Fibroblast of the aortic adventitia (primary cell): ENCODE measurements at regions not wholly inside any gene's neighbourhood (a gene's known extent, or its start where the extent isn't known, plus 50 kb on each side); places are given as distances from the start of the nearest gene placed in this dataset.
"Not testable (repeated sequence)": the region's sequence is repeated elsewhere in the genome, so short reads cannot be mapped to it uniquely, and the experiment has no call there.

Source experiments
- DNase-seq: peaks from one replicate; pipeline ENCODE4 v3.0.0-alpha.2; 2010; ENCODE audit warnings: low read depth
- H3K4me3 ChIP-seq: 2 replicates; pipeline ENCODE4 v1.5.1; 2011; ENCODE audit warnings: low read depth, mild to moderate bottlenecking, control low read depth, low read length, moderate library complexity
- TF ChIP-seq, protein P1 (sequence below): IDR thresholded peaks from 2 replicates; pipeline ENCODE4 v1.5.1; 2011; ENCODE audit warnings: mild to moderate bottlenecking, low read length, control low read depth, inconsistent platforms; ENCODE audit not compliant: insufficient read depth

DNA sequence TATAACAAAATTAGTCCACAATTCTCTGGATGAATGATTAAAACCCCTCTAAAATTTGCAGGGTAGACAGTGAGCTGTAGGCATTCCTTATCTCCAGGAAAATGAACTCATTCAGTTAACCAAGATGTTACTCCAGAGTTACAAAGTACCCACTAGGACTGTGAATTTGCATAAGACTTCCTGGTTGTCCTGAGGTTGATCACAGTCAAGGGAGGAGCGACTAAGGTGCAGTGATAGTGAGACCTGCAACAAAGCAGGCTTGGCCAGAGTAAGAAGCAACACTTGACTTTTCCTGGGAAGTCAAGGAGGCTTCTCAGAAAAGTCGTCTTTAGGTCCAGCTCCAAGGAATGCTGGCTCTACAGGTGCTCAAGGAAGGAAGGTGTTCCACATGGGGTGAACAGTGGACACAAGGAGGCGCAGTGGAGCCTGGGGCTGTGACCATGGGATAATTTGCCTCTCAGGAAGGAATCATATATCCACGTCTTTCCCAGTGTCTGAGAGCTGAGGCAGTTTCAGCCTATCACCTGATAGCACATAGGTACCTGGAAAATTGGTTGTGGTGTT, 821.1 kb upstream of the EEF2KMT start:
- no peak overlapping the region for H3K4me3 ChIP-seq
- TF ChIP-seq, protein P1, sequence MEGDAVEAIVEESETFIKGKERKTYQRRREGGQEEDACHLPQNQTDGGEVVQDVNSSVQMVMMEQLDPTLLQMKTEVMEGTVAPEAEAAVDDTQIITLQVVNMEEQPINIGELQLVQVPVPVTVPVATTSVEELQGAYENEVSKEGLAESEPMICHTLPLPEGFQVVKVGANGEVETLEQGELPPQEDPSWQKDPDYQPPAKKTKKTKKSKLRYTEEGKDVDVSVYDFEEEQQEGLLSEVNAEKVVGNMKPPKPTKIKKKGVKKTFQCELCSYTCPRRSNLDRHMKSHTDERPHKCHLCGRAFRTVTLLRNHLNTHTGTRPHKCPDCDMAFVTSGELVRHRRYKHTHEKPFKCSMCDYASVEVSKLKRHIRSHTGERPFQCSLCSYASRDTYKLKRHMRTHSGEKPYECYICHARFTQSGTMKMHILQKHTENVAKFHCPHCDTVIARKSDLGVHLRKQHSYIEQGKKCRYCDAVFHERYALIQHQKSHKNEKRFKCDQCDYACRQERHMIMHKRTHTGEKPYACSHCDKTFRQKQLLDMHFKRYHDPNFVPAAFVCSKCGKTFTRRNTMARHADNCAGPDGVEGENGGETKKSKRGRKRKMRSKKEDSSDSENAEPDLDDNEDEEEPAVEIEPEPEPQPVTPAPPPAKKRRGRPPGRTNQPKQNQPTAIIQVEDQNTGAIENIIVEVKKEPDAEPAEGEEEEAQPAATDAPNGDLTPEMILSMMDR = no peak
- no peak for DNase-seq

DNA sequence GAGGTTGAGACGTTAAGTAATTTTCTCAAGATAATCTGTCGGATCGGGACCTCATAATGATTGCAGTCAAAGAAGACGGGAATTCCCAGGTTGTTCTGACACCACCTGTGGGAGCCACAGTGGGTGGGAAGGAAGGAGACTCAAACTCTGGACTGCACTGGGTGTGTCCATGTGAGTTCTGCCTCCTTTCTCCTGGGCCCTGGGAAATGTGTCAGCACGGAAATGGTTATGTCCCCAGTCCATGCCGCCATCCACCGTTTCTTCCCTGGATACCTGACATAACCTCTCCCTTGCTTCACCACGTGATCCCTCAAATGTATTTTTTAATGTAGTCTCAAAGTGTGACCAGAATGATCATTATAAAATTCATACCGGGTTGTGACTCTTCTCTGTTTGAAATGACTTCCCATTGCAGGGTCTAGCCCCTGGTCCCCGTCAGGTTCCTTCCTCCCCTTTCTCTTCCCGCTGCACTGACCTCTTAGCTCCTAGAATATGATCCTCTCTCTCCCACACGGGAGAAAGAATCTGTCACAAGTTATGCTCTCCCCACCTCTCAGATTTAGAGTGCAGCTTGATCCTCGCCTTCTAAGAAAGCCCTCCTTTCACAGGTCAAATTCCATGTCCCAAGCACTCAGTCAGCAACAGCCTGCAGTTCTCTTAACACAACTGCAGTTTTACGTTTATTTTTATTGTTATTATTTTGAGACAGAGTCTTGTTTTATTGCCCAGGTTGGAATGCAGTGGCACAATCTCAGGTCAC, 820.0 kb upstream of the EEF2KMT start:
- no peak for DNase-seq
- H3K4me3 ChIP-seq = no peak overlapping the region
- TF ChIP-seq, protein P1 = no peak

DNA sequence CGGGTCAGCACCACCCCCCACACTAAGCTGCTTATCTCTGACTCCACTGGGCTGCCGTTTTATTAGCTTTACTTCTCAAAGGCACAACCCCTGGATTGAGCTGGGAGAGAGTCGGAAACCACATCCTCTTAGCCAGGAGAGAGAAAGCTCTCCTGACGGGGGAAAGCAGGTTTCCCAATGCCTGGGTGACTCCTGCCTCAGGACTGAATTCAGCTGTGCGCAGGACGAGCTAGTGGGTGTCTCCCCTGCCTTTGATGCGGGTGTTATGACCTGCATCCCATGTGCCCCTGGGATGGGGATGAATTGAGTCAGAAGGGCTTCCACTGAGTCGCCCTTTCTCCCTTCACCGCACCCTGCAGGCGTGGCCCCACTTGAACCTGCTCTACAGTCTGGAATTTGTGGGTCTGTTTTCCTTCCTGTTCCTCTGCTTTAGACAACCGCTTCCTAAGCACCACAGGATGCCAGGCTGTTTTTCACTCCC, 819.2 kb upstream of the EEF2KMT start:
- no peak for DNase-seq
- TF ChIP-seq, protein P1 = no peak
- H3K4me3 ChIP-seq = no peak overlapping the region

DNA sequence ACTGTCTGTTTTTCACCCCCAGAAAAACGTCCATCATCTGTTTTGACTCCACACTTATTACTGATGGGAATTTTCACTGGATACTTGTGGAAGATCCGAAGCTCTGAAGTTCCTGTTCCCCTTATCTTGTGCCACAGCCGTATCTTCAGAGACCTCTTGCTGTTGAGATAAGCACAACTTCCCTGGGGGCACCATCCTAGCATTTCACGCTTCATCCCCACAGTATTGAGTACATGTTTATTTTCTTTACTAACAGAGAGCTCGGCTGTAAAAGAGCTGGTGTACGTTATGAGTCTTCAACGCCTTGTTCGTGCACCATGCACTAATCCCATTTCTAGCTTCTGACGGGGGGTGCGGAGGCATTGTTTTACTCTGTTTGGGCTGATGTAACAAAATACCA, 813.6 kb upstream of the EEF2KMT start:
- TF ChIP-seq, protein P1 = no peak
- no peak overlapping the region for H3K4me3 ChIP-seq
- DNase-seq = no peak

DNA sequence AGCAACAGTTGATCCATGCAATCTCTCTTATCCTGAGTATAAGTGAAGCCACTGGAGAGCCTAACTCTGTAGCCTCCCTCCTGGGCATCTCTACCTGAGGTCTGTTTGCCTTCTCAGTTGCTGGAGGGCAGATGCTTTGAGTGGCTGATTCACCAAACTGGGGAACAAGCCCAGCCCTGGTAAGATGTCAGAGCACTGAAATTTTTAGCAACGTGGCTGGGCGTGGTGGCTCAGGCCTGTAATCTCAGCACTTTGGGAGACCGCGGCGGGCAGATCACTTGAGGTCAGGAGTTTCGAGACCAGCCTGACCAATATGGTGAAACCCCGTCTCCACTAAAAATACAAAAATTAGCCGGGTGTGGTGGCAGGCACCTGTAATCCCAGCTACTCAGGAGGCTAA, 812.0 kb upstream of the EEF2KMT start:
- not testable (repeated sequence) for DNase-seq, H3K4me3 ChIP-seq

DNA sequence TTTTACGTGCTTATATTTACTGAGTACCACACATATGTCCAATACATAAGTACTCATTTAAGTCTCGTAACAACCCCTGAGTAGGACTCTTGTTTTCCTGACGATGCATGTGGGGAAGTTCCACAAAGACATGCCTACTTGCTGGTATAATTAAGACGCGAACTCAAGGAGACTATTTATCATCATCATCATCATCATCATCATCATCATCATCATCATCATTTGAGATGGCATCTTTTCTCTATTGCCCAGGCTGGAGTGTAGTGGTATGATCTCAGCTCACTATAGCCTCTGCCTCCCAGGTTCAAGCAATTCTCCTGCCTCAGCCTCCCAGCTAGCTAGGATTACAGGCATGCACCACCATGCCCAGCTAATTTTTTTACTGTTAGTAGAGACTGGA, 809.9 kb upstream of the EEF2KMT start:
- no peak overlapping the region for H3K4me3 ChIP-seq
- TF ChIP-seq, protein P1 = no peak
- DNase-seq = no peak

DNA sequence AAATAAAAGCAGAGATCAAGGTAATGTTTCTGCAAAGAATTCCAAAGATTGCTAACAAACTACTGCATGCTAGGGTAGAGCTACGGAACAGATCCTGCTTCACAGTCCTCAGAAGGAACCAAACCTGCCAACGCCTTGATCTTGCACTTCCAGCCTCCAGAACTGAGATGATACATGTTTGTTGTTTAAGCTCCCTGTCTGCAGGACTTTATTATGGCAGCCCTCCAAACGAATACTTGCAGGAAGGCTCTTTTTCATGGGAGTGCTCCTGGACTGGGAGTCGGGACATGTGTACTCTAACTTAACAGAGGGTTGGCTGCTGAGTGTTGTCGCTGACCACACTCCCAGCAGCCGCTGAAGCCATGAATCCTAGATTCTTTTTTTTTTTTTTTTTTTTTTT, 808.8 kb upstream of the EEF2KMT start:
- DNase-seq = no peak
- TF ChIP-seq, protein P1 = no peak

More for the DNA sequence above, 808.8 kb upstream of the EEF2KMT start:
- no peak overlapping the region for H3K4me3 ChIP-seq
